Astrocyte (in vitro differentiated cells and primary cell): ENCODE measurements at regions not wholly inside any gene's neighbourhood (a gene's known extent, or its start where the extent isn't known, plus 50 kb on each side); places are given as distances from the start of the nearest gene placed in this dataset.
A peak's percentile ranks its signal among the peaks of the same experiment; 100 is the strongest.

ENCODE experiments used
- DNase-seq: peaks from one replicate; pipeline ENCODE4 v3.0.0-alpha.2; 2010; ENCODE audit warnings: low read depth
- FAIRE-seq: peaks from 2 replicates; lab custom pipeline; 2011; peaks lifted over from hg19 to GRCh38; lab: Jason Lieb, UNC
- H2AFZ ChIP-seq: 2 replicates; pipeline ENCODE4 v1.6.0; 2012; ENCODE audit warnings: low read depth, low read length, inconsistent platforms
- H3K27ac ChIP-seq: 2 replicates; pipeline ENCODE4 v1.5.1; 2011; ENCODE audit warnings: low read depth, low read length, inconsistent platforms
- H3K27me3 ChIP-seq: 2 replicates; pipeline ENCODE4 v1.6.0; 2011; ENCODE audit warnings: low read length, inconsistent platforms; ENCODE audit not compliant: insufficient read depth
- H3K36me3 ChIP-seq: 2 replicates; pipeline ENCODE4 v1.5.1; 2011; ENCODE audit warnings: low read length, inconsistent platforms; ENCODE audit not compliant: insufficient read depth
- H3K4me1 ChIP-seq: 2 replicates; pipeline ENCODE4 v1.5.1; 2011; ENCODE audit warnings: low read length, inconsistent platforms; ENCODE audit not compliant: insufficient read depth
- H3K4me2 ChIP-seq: 2 replicates; pipeline ENCODE4 v1.6.0; 2012; ENCODE audit warnings: low read length, inconsistent platforms
- H3K4me3 ChIP-seq: 2 replicates; pipeline ENCODE4 v1.5.1; 2011; ENCODE audit warnings: low read depth, mild to moderate bottlenecking, low read length, inconsistent platforms; ENCODE audit not compliant: insufficient read depth
- H3K79me2 ChIP-seq: 2 replicates; pipeline ENCODE4 v1.6.0; 2012; ENCODE audit warnings: mild to moderate bottlenecking, low read length, inconsistent platforms; ENCODE audit not compliant: insufficient read depth
- H3K9ac ChIP-seq: 2 replicates; pipeline ENCODE4 v1.6.0; 2012; ENCODE audit warnings: mild to moderate bottlenecking, low read length, inconsistent platforms
- H3K9me3 ChIP-seq: 2 replicates; pipeline ENCODE4 v1.5.1; 2012; ENCODE audit warnings: low read depth, mild to moderate bottlenecking, low read length, inconsistent platforms; ENCODE audit not compliant: insufficient read depth
- H4K20me1 ChIP-seq: 2 replicates; pipeline ENCODE4 v1.6.0; 2012; ENCODE audit warnings: low read length, inconsistent platforms; ENCODE audit not compliant: insufficient read depth
- H3K27ac Mint-ChIP-seq: one replicate; pipeline ENCODE4 v1.8.0; 2021; ENCODE audit warnings: mild to moderate bottlenecking, mixed read lengths; ENCODE audit not compliant: unreplicated experiment
- H3K27me3 Mint-ChIP-seq: one replicate; pipeline ENCODE4 v1.8.0; 2021; ENCODE audit warnings: low read depth, mixed read lengths; ENCODE audit not compliant: unreplicated experiment
- H3K36me3 Mint-ChIP-seq: one replicate; pipeline ENCODE4 v1.8.0; 2021; ENCODE audit warnings: low read depth, mixed read lengths; ENCODE audit not compliant: unreplicated experiment
- H3K4me1 Mint-ChIP-seq: one replicate; pipeline ENCODE4 v1.8.0; 2021; ENCODE audit warnings: low read depth, mixed read lengths; ENCODE audit not compliant: unreplicated experiment
- H3K4me3 Mint-ChIP-seq: one replicate; pipeline ENCODE4 v1.8.0; 2021; ENCODE audit warnings: mild to moderate bottlenecking, moderate library complexity, mixed read lengths; ENCODE audit not compliant: unreplicated experiment
- H3K9me3 Mint-ChIP-seq: one replicate; pipeline ENCODE4 v1.8.0; 2021; ENCODE audit warnings: mild to moderate bottlenecking, mixed read lengths; ENCODE audit not compliant: unreplicated experiment
- CTCF ChIP-seq: IDR thresholded peaks from 2 replicates; pipeline ENCODE4 v1.5.1; 2011; ENCODE audit warnings: low read depth, mild to moderate bottlenecking, inconsistent platforms, low read length, moderate library complexity; ENCODE audit not compliant: insufficient read depth
- EZH2 ChIP-seq: IDR thresholded peaks from 2 replicates; pipeline ENCODE4 v1.6.1; 2012; ENCODE audit warnings: mild to moderate bottlenecking, low read length, inconsistent platforms; ENCODE audit not compliant: insufficient read depth

- H3K27ac ChIP-seq, result no peak overlapping the region
- no peak overlapping the region for H3K4me2 ChIP-seq
- no peaks in the 10 kb centered on the region for H3K9me3 ChIP-seq
- no peaks in the 10 kb centered on the region for H3K36me3 ChIP-seq
- no peak overlapping the region for H3K4me3 Mint-ChIP-seq
- H3K27me3 Mint-ChIP-seq, result no peaks in the 10 kb centered on the region
- peak overlapping the region; percentile 12 for H3K27ac Mint-ChIP-seq
- H3K79me2 ChIP-seq, result no peaks in the 10 kb centered on the region
- no peaks in the 10 kb centered on the region for H3K9me3 Mint-ChIP-seq
- no peak for FAIRE-seq
- H2AFZ ChIP-seq, result no peak overlapping the region
- H3K4me1 Mint-ChIP-seq, result peaks cover 2% of the 10 kb centered on the region
- no peak overlapping the region for H3K9ac ChIP-seq
- H4K20me1 ChIP-seq, result no peaks in the 10 kb centered on the region
- no peaks in the 10 kb centered on the region for H3K4me1 ChIP-seq
- TF ChIP-seq CTCF, result no peak
- TF ChIP-seq EZH2, result no peak
- H3K36me3 Mint-ChIP-seq, result no peaks in the 10 kb centered on the region
- DNase-seq, result no peak
- H3K4me3 ChIP-seq, result no peak overlapping the region
- no peaks in the 10 kb centered on the region for H3K27me3 ChIP-seq
These were observed 1069.8 kb downstream of the NLGN4Y start for GRCh38 chrY:15594179-15594578.

GRCh38 chrY:15600565-15600964 lies 1076.2 kb downstream of the NLGN4Y start:
- Histone ChIP-seq H3K9me3 (no peaks in the 10 kb centered on the region), H3K36me3 (no peaks in the 10 kb centered on the region), H3K4me3 (no peak overlapping the region), H2AFZ (no peak overlapping the region), H3K27me3 (no peaks in the 10 kb centered on the region), H3K79me2 (no peaks in the 10 kb centered on the region), H3K4me1 (no peaks in the 10 kb centered on the region), H3K27ac (no peak overlapping the region), H3K9ac (no peak overlapping the region), H3K4me2 (no peak overlapping the region), H4K20me1 (no peaks in the 10 kb centered on the region)
- FAIRE-seq, result no peak
- H3K9me3 Mint-ChIP-seq, result peaks cover 2% of the 10 kb centered on the region
- DNase-seq, result no peak
- H3K27ac Mint-ChIP-seq, result no peak overlapping the region
- TF ChIP-seq EZH2 (no peak), CTCF (no peak)
- no peaks in the 10 kb centered on the region for H3K4me1 Mint-ChIP-seq
- no peak overlapping the region for H3K4me3 Mint-ChIP-seq
- H3K36me3 Mint-ChIP-seq, result no peaks in the 10 kb centered on the region
- no peaks in the 10 kb centered on the region for H3K27me3 Mint-ChIP-seq

GRCh38 chrY:15624370-15624769 lies 1100.0 kb downstream of the NLGN4Y start:
- H3K36me3 ChIP-seq, result no peaks in the 10 kb centered on the region
- TF ChIP-seq CTCF, result no peak
- TF ChIP-seq EZH2, result no peak
- DNase-seq, result no peak
- H3K9ac ChIP-seq, result no peak overlapping the region
- no peak for FAIRE-seq
- H3K9me3 ChIP-seq, result no peaks in the 10 kb centered on the region
- no peaks in the 10 kb centered on the region for H4K20me1 ChIP-seq
- Mint-ChIP-seq H3K9me3 (no peaks in the 10 kb centered on the region), H3K36me3 (no peaks in the 10 kb centered on the region), H3K27ac (no peak overlapping the region), H3K27me3 (no peaks in the 10 kb centered on the region), H3K4me1 (no peaks in the 10 kb centered on the region), H3K4me3 (no peak overlapping the region)
- no peaks in the 10 kb centered on the region for H3K4me1 ChIP-seq
- no peak overlapping the region for H3K4me2 ChIP-seq
- no peaks in the 10 kb centered on the region for H3K27me3 ChIP-seq
- no peak overlapping the region for H3K27ac ChIP-seq
- H3K79me2 ChIP-seq, result no peaks in the 10 kb centered on the region
- no peak overlapping the region for H3K4me3 ChIP-seq
- H2AFZ ChIP-seq, result no peak overlapping the region
